ENCODE measurements at regions not wholly inside any gene's neighbourhood (a gene's known extent, or its start where the extent isn't known, plus 50 kb on each side); places are given as distances from the start of the nearest gene placed in this dataset.

GRCh38 chr12:111310076-111310870, 58.6 kb downstream of the PHETA1 start (continued):
- TF ChIP-seq CTBP2 (IDR thresholded peaks at IDR 0.05; ENCODE audit: borderline replicate concordance, insufficient read depth, insufficient read length, low read length) (no peak), SRF (IDR thresholded peaks at IDR 0.05; ENCODE audit: low read depth, low read length) (no peak), POLR2AphosphoS5 (IDR thresholded peaks at IDR 0.05; ENCODE audit: low read depth, low read length) (no peak), MAX (IDR thresholded peaks at IDR 0.05) (no peak), TEAD4 (IDR thresholded peaks at IDR 0.05; ENCODE audit: low read depth, low read length) (no peak), JUND (IDR thresholded peaks at IDR 0.05; ENCODE audit: low read length) (no peak), EP300 (IDR thresholded peaks at IDR 0.05; ENCODE audit: borderline replicate concordance in 1 of 2, low read depth in 2 of 2, low read length in 2 of 2) (no peak), GTF2F1 (IDR thresholded peaks at IDR 0.05; ENCODE audit: borderline replicate concordance, low read depth, low read length) (no peak), RBBP5 (IDR thresholded peaks at IDR 0.05; ENCODE audit: borderline replicate concordance, low read depth, low read length) (no peak)
